GM23248 (cell line): ENCODE measurements at regions not wholly inside any gene's neighbourhood (a gene's known extent, or its start where the extent isn't known, plus 50 kb on each side); places are given as distances from the start of the nearest gene placed in this dataset.

Experiments
- EZH2 ChIP-seq: fragments of 200-600 bp; sonication (generic); IDR thresholded peaks from 2 replicates; pipeline ENCODE4 v1.6.1; 2018; ENCODE audit warnings: antibody characterized with exemption, mild to moderate bottlenecking; ENCODE audit not compliant: insufficient read depth, poor library complexity, severe bottlenecking
- EZH2phosphoT487 ChIP-seq: fragments of 200-600 bp; sonication (generic); IDR thresholded peaks from 2 replicates; pipeline ENCODE4 v1.6.1; 2018; ENCODE audit warnings: antibody characterized with exemption, moderate library complexity, mild to moderate bottlenecking, low read depth; ENCODE audit not compliant: insufficient read depth

GRCh38 chr2:216773072-216773471 is 77.7 kb upstream of the IGFBP5 start:
- TF ChIP-seq EZH2phosphoT487 (no peak), EZH2 (no peak)
